HG03280 (cell line): ENCODE measurements at regions not wholly inside any gene's neighbourhood (a gene's known extent, or its start where the extent isn't known, plus 50 kb on each side); places are given as distances from the start of the nearest gene placed in this dataset.
"Not testable (repeated sequence)": the region's sequence is repeated elsewhere in the genome, so short reads cannot be mapped to it uniquely, and the experiment has no call there.

Experiments
- ATAC-seq: cut with Tn5 transposase; IDR thresholded peaks from one replicate; pipeline ENCODE4 v1.9.1; 2021; ENCODE audit warnings: mild to moderate bottlenecking, moderate library complexity; ENCODE audit not compliant: unreplicated experiment

DNA sequence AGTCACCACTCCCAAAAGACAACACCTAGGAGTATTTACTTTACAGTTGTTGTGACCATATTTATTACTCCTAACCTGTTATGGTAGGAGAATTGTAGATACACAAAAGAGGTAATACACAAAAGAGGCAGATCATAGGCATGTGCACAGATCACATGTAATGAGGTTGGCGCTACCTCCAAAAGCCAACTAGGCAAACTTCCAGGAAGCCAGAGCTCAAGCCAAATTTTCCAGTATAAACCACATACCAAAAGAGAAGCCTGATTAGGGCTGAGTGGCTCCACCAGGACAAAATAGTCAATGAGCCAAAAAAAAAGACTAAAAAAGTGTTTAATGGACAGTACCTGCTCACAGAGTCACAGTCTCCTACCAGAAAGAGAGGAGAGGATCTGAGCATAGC is 195.0 kb upstream of the PBX1 start:
- ATAC-seq = no peak

DNA sequence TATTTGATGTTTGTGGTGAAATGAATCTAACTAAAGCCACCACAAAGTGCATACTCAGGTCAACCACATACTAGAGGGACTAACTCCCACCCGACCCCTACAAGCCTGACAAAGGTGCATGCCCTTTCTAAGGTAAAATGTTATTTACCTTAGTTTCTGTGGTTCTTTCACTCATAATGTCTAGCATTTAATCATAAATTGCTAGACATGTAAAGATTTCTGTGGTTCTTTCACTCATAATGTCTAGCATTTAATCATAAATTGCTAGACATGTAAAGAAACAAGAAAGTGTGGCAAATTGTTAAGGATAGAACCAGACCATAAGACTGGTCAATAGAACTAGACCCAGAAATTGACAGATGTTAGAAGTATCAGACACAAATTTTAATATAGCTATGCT is 193.0 kb upstream of the PBX1 start:
- no peak for ATAC-seq

DNA sequence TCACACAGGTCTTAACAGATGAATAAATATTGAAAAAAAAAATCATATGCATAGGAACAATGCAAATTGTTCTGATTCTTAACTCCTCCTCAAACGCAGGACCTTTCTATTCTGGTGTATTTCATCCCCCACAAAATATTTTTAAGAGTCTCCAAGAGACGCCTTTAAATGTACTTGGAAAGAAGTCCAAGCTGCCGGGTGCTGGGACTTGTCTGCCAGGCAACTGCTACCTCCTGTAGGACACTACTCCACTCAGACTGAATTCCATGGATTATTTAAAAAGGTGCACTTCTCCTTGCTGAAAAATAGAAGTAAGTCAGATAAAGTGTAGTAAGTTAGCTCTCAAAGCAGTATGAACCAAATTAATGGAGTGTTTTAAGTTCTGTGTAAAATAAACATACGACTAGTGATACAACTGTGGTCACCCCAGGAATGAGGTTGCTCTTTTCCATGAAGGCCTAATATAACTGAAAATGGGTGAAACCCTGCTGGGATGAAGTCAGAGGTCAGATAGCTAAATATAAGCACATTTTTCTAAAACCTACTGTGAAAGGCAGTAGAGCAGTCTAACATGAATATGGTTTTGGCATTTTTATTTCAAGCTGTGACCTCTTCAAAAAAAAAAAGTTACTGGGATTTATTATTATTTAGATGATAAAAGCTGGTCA is 189.2 kb upstream of the PBX1 start:
- ATAC-seq = no peak

DNA sequence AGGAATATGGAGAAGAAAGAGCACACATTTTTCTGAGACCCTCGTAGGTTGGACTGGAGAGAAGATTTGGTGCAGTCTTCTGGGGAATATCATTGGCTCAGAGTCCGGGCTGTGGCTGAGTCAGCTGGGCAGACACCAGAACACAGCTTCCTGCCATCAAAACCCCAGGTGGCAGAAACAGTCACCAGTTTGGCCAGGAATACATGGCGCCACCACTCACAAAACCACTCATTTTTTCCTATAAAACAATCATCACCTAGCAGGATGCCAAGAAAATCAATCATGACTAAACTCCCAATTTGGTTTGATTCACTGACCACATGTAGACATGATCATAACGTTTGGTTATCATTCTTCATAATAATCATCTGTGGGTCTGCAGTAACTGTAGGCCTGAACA is 178.1 kb upstream of the PBX1 start:
- ATAC-seq = no peak

DNA sequence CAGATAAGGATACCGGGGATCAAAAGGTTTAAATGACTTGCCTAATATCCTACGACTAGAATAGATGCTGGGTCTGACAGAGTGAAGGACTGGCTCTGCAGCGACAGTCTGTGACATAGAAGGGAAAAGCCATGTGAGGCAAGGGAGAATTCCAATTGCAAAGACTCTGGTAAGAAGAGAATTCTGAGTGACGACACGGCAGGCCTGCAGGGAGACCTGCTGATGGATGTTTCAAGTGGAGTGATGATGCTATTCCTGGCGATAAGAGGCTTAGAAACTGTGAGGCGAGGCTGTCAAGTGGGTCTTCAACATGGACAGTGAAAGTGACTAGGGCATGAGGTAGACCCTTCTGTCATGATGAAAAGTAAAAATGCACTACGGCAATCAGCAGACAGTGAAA is 176.6 kb upstream of the PBX1 start:
- no peak for ATAC-seq

DNA sequence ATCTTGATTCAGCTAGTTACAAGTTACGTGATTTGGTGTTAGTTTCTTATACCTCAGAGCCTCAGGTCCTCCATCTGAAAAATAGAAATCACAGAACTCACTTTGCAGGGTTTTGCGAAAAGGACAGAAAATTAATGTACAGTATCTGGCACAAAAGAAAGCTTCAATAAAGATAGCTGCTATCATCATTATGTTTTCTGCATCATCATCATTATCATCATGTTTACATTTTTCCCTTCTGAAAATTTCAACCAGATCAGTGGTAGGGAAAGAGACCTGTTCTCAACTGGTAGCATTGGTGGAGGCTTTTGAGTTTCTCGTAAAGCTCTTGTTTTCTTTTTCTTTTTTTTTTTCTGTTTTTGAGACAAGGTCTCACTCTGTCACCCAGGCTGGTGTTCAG is 174.7 kb upstream of the PBX1 start:
- ATAC-seq = no peak

DNA sequence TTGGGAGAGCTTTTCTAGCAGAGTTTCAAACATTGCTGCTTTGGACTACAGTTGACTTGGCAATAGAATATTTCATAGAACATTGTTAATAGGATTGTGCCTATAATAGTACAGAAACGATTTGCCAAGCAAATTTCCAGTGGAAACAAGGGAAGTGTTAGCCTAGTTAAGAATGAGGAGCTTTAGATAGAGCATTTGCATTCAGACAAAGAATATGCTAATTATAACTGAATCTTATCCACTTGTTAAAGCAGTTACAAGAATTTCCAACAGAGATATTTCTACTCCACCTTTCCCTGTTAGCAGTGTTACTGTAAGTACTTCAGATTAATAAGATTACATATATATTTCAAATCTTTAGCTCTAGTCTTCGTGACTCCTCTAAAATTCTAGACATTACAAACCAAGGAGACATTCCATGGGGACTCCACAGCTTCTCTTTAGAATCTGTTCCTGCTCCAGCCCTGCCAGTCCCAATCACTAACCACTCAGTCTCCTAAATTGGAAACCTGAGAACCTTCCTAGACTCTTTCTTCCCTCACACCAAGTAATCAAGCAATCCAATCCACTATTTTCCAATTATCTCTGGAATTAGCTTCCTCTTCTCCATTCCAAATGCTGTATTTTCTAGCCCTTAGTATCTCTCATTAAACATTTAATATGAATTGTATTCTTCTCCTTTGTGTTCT is 141.8 kb upstream of the PBX1 start:
- no peak for ATAC-seq

DNA sequence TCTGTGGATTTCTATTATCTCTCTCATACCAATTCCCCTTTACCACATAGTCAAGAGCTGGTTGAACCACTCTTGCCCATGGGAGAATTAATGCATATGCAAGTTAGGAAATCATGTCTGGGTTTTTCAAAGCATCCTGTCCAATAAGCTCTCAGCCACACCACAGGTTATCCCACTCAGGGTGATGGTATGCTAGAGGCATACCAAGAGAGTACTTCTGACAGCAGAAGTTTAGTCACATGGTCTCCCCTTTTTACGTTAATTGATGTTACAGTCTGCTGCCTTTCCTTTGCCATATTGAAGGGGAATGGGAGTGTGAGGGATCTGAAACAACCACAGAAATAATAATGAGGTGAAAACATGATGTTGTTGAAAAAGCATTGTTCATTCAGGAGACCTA is 135.8 kb upstream of the PBX1 start:
- ATAC-seq = no peak

DNA sequence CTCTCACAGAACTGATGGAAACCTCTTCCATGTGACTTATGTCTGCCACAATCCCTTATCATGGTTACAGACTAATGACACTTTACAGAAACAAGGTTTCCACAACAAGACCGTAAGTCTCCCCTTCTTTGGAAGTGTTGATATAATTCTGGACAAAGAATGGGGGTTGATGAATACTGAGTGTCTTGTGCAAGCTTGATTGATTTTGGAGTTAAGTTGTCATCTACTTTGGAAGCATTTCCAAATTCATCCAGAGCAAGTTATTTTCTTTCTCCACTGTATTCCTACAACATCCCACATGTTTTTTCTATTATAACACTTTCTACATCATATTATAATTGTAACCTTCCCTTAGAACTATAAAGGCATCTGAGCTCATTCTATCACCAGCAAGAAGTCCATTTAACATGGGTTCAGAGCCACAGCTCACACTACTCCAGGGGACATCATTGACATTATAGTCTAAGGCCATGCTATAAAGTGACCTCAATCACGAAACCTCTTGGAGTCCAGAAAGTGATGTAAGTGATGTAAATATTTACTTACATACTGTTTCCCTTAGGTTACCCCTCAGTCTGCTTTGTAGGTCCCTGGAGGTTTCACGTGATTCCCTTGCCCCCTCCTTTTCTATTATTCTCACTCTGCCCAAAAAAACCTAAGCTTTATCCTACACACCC is 125.7 kb upstream of the PBX1 start:
- ATAC-seq = no peak

DNA sequence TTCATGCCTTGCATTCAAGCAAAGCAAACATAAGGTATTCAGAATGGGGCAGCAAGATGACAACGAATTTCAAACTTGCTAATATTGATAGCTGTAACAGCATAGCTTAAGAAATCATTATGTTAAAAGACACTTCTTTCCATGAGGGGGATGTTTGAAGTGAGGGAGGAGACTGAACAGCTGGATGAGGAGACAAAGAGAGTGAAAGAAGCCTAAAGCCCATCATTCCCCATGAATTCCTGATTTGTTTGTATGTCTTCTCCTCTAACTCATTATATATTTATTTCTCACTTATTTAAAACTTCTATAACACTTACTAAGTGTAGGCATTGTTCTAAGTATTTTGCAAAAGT is 125.2 kb upstream of the PBX1 start:
- ATAC-seq = no peak

DNA sequence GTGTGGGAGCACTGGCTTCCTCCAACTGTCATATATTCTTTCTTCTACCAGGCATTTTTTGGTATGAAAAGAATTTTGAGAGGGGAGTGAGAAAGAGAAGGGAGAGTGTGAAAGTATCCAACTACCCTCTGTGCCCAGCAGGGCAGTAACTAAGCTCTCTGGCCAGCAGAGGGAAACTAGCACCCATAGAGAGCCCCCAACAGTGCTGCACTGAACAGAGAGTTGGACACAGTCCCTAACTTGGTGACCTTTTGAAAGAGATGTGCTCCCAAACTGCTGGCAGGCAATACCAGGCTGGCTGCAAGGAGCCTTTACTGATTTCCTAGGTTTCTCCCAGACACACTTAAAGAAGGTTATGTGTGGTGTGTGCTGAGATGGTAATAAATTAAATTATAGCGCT is 118.8 kb upstream of the PBX1 start:
- ATAC-seq = no peak

DNA sequence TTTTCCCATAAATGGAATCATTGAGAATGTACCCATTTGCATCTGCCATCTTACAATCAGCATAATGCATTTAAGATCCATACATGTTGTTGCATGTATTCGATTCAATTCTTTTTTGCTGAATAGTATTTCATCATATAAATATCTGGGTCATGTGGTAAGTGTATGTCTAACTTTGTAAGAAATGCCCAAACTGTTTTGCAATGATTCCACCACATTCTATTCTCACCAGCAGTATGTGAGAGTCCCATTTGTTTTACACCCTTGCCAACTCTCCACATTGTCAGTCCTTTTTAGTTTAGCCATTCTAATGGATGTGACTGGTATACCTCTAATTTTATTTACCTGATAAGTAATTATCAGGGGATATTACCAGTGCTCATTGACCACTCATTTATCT is 115.8 kb upstream of the PBX1 start:
- ATAC-seq = no peak

DNA sequence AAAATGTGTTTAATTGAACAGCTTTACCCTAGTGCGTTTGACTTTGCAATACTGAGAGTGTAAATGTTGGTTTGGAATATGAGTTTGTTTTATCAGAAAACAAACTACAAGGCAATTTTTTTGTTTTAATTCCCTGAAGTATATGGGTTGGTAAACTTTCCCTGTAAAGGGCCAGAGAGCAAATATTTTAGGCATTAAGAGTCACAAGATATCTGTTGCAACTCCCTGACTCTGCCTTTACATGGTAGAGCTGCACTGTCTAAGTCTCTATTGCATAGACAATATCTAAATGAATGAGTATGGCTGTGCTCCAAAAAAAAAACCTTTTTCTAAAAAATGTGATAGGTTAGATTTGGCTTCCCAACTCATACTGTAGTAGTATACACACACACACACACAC is 115.1 kb upstream of the PBX1 start:
- no peak for ATAC-seq

DNA sequence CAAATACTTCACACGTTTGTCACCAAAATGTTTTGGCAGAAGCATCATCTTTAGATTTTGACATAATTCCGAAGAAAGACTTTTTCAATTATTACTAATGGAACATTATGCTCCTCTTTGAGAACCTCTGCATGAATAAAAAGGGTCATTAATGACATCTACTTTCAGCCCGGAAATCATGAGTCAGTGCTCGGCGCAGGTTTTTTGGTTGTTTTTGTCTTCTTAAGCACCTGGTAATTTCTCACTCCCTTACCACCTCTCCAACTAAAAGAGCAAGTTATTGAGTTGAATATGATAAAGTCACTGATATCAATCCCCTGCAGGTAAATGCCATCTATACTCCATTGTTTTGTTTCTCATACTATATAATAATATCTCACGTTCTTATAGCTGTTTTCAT is 113.0 kb upstream of the PBX1 start:
- ATAC-seq = no peak

DNA sequence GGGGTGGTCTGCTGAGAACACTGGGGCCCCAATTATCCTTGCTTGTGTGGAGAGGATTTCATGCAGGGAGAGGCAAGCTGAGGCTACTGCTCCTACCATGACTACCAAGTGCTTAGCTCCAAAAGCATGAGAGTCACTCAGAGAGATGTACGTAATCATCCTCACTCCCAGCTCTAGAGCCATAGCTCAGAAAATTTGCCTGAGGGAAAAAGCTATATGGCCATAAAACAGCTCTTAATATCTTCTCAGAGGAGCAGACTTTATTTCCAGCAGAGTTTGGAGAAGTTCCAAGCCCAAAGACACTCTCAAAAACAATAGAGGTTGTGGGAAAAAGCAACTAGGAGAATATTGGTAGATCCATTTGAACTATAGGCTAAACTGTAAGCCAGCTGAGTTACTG is 106.4 kb upstream of the PBX1 start:
- ATAC-seq = no peak

DNA sequence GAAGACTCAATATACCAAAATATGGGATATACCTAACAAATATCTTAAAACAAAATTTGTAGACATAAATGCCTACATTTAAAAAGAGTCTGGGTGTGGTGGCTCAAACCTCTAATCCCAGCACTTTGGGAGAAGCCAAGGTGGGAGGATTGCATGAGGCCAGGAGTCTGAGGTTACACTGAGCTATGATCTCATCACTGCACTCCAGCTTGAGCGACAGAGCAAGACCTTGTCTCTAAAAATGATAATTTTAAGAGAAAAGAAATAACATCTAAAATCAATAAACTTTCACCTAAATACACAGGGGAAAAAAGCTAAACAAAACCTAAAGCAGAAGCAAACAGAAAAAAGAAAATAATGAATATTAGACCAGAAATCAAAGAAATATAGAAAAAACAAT is 102.7 kb upstream of the PBX1 start:
- no peak for ATAC-seq

DNA sequence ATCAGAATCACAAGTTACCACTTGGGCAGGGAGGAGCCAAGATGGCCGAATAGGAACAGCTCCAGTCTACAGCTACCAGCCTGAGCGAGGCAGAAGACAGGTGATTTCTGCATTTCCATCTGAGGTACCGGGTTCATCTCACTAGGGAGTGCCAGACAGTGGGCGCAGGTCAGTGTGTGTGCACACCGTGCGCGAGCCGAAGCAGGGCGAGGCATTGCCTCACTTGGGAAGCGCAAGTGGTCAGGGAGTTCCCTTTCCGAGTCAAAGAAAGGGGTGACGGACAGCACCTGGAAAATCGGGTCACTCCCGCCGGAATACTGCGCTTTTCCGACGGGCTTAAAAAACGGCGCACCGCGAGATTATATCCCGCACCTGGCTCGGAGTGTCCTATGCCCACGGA is 99.8 kb upstream of the PBX1 start:
- ATAC-seq = not testable (repeated sequence)

DNA sequence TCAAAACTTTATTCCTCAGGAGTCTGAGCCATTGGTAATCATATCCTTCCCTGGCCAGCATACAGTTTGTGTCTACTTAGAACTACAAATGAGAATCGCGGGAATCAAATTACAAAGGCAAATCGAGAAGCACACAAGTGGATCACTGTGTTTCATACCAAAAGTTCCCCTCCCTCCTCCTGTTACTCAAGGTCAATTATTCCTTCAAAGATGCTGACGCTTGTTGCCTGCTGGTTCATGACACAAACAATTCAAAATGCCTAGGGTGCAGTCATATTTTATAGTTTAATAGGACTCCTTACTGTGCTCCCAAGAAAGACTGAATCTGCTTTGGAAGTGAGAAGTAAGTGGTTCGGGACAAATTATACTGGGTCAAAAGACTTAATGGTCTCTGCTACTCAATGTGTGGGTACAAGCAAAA is 93.0 kb upstream of the PBX1 start:
- no peak for ATAC-seq

DNA sequence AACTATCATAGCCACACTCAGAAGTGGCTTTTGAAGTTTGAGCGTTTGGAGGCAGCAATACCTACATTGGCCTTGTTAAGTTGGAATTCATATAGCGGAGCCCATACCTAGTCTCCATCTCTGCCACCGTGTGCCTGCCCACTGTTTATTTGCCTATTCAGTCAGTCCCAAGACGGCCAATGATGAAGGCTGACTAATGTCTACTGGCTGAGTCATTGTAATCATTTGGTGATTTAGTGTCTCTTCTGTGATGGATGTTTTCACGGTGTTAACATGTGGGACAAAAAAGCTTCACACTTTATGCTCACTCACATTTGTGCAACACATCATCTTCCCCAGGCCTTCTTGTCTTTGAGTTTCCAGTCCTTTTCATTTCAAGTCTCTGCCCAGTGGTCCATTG is 92.6 kb upstream of the PBX1 start:
- ATAC-seq = no peak

DNA sequence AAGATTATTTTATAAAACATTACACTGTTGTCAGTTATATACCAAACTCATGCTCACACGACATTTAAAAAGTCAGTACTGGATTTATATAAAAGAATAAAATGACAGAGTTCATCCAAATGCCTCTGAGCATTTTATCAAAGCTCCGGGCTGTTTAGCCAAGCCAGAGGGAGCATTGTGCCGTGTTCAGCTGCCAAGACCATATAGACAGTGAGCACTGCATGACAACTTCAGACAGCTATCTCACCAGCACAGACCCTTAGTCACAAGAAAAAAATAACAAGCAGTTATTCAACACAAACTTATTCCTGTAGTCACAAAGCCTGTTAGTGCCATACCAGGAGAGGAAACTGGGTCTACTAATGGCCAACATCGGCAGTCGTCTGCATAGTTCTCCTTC is 88.0 kb upstream of the PBX1 start:
- ATAC-seq = no peak

DNA sequence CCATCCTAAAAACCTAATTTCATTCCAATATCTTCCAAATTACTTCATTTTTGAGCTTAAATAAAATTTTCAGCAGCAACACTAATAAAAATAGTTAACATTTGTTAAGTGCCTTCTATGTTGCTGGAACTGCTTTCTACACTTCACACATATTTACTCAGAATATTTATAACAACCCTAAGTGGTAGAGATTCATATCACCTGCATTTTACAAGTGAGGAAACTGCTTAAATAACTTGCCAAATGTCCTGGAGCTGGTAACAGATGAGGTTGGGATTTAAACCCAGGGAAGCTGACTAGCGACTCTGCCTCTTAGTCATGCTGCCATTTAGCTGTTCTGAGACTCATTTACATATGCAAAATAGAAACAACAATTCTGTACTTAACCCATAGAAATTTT is 86.1 kb upstream of the PBX1 start:
- no peak for ATAC-seq

DNA sequence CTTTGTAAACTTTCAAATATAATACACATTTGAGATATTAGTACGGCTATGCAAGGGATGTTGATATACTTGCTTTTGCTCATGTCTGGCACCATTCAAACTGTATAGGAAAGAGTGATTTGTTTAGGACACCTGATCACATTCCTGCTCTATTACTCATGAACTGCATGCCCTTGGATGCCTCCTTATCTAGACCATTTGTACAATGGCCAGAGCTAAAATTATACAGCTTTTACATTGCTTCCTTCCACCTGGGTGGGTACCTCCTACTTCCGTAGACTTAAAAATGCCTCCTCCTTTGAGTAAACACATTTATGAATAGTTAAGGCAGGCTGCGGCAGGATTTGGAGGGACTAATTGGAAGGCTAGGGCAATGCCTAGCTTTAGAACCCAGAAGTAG is 85.4 kb upstream of the PBX1 start:
- no peak for ATAC-seq

DNA sequence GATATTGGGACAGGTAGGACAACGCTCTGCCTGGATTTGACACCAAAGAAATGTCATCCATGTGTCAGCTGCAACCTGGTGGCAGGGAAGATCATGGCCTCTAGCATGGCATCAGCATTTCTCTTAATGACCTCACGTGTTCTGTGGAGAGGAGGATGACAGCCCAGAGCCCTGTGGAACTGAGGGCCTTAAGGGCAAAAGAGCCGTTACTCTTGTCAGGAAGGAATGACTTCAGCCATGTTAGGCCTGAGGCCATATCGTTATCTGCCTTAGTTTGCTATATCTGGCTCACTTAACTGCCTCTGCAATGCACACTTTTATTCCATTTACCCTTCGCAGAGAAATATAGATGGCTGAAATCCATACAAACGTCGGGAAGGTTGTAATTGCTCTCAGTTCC is 83.2 kb upstream of the PBX1 start:
- no peak for ATAC-seq
